K562 (cell line): ENCODE measurements at regions not wholly inside any gene's neighbourhood (a gene's known extent, or its start where the extent isn't known, plus 50 kb on each side); places are given as distances from the start of the nearest gene placed in this dataset.

Experiments used
- ETS2 ChIP-seq: IDR thresholded peaks from 2 replicates; pipeline ENCODE4 v1.6.1; 2016; ENCODE audit warnings: borderline replicate concordance, missing genetic modification characterization, mild to moderate bottlenecking, moderate library complexity, missing compliant biosample characterization; ENCODE audit not compliant: poor library complexity, severe bottlenecking
- GATAD2B ChIP-seq: fragments of 450-650 bp; IDR thresholded peaks from 2 replicates; pipeline ENCODE4 v1.6.1; 2017; ENCODE audit warnings: mild to moderate bottlenecking, borderline replicate concordance
- SPI1 ChIP-seq: IDR thresholded peaks from 2 replicates; pipeline ENCODE4 v1.6.1; 2011; ENCODE audit warnings: low read depth, low read length, control low read depth, borderline replicate concordance
- THRA ChIP-seq: fragments of 450-650 bp; IDR thresholded peaks from 2 replicates; pipeline ENCODE4 v1.6.1; 2017; ENCODE audit warnings: mild to moderate bottlenecking, moderate library complexity
- ZBTB7A ChIP-seq: IDR thresholded peaks from 2 replicates; pipeline ENCODE4 v1.6.1; 2011; ENCODE audit warnings: low read depth, mild to moderate bottlenecking, low read length, moderate library complexity, borderline replicate concordance; ENCODE audit not compliant: control insufficient read depth
- ZFPM2 ChIP-seq: fragments of 250-450 bp; sonication (Bioruptor Pico); IDR thresholded peaks from 2 replicates; pipeline ENCODE4 v1.5.1; 2022; ENCODE audit warnings: mild to moderate bottlenecking
- ZNF121 ChIP-seq: sonication (generic); formaldehyde crosslinking; conservative IDR thresholded peaks from 2 replicates; pipeline ENCODE4 v1.8.0; 2022; ENCODE audit warnings: missing genetic modification reagents
- ZNF263 ChIP-seq: sonication (generic); formaldehyde crosslinking; IDR thresholded peaks from 2 replicates; pipeline ENCODE4 v1.8.0; 2022; ENCODE audit warnings: mild to moderate bottlenecking, missing genetic modification reagents, borderline replicate concordance
- ZNF384 ChIP-seq: IDR thresholded peaks from 2 replicates; pipeline ENCODE4 v1.6.1; 2012; ENCODE audit warnings: low read depth, low read length, improper control_type of control experiment
- ZNF408 ChIP-seq: fragments of 250-450 bp; sonication (Bioruptor Pico); IDR thresholded peaks from 2 replicates; pipeline ENCODE4 v1.4.0; 2020; ENCODE audit warnings: low read depth, mild to moderate bottlenecking, moderate library complexity
- TF ChIP-seq, protein P1 (sequence below): sonication (generic); formaldehyde crosslinking; IDR thresholded peaks from 2 replicates; pipeline ENCODE4 v1.9.0; 2022; ENCODE audit warnings: mild to moderate bottlenecking, missing genetic modification reagents
- TF ChIP-seq, protein P2 (sequence below): fragments of 250-450 bp; sonication (Bioruptor Pico); IDR thresholded peaks from 2 replicates; pipeline ENCODE4 v1.5.0; 2021
- TF ChIP-seq, protein P3 (sequence below): sonication (generic); formaldehyde crosslinking; IDR thresholded peaks from 2 replicates; pipeline ENCODE4 v1.8.0; 2022; ENCODE audit warnings: missing genetic modification reagents, mild to moderate bottlenecking, borderline replicate concordance

- no peak for TF ChIP-seq ZNF384
- no peak for TF ChIP-seq GATAD2B
- no peak for TF ChIP-seq ZNF121 (CRISPR knock-in tag)
- no peak for TF ChIP-seq ZNF408
- no peak for TF ChIP-seq THRA
- TF ChIP-seq, protein P1, sequence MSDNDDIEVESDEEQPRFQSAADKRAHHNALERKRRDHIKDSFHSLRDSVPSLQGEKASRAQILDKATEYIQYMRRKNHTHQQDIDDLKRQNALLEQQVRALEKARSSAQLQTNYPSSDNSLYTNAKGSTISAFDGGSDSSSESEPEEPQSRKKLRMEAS (CRISPR knock-in tag), result no peak
- TF ChIP-seq ZFPM2, result no peak
- no peak for TF ChIP-seq SPI1
- TF ChIP-seq, protein P2, sequence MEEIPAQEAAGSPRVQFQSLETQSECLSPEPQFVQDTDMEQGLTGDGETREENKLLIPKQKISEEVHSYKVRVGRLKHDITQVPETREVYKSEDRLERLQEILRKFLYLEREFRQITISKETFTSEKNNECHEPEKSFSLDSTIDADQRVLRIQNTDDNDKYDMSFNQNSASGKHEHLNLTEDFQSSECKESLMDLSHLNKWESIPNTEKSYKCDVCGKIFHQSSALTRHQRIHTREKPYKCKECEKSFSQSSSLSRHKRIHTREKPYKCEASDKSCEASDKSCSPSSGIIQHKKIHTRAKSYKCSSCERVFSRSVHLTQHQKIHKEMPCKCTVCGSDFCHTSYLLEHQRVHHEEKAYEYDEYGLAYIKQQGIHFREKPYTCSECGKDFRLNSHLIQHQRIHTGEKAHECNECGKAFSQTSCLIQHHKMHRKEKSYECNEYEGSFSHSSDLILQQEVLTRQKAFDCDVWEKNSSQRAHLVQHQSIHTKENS (CRISPR knock-in tag), result no peak
- no peak for TF ChIP-seq ETS2 (tag)
- TF ChIP-seq ZNF263 (CRISPR knock-in tag), result no peak
- no peak for TF ChIP-seq ZBTB7A
- TF ChIP-seq, protein P3, sequence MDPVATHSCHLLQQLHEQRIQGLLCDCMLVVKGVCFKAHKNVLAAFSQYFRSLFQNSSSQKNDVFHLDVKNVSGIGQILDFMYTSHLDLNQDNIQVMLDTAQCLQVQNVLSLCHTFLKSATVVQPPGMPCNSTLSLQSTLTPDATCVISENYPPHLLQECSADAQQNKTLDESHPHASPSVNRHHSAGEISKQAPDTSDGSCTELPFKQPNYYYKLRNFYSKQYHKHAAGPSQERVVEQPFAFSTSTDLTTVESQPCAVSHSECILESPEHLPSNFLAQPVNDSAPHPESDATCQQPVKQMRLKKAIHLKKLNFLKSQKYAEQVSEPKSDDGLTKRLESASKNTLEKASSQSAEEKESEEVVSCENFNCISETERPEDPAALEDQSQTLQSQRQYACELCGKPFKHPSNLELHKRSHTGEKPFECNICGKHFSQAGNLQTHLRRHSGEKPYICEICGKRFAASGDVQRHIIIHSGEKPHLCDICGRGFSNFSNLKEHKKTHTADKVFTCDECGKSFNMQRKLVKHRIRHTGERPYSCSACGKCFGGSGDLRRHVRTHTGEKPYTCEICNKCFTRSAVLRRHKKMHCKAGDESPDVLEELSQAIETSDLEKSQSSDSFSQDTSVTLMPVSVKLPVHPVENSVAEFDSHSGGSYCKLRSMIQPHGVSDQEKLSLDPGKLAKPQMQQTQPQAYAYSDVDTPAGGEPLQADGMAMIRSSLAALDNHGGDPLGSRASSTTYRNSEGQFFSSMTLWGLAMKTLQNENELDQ (CRISPR knock-in tag), result no peak
These were observed 65.7 kb upstream of the PARD3B start for GRCh38 chr2:204479557-204479956.
